ENCODE measurements at regions not wholly inside any gene's neighbourhood (a gene's known extent, or its start where the extent isn't known, plus 50 kb on each side); places are given as distances from the start of the nearest gene placed in this dataset.

GRCh38 chr12:107339487-107339886 is 246.1 kb upstream of the CRY1 start:
- DNase-seq (ENCODE audit: low read depth in 4 of 4, low spot score in 2 of 4), result no peak

- DNase-seq (ENCODE audit: low read depth in 4 of 4, low spot score in 2 of 4), result no peak
These were observed 246.6 kb upstream of the CRY1 start for GRCh38 chr12:107339932-107340331.

GRCh38 chr12:107340898-107341297 is 247.5 kb upstream of the CRY1 start:
- no peak for DNase-seq (ENCODE audit: low read depth in 4 of 4, low spot score in 2 of 4)

- no peak for DNase-seq (ENCODE audit: low read depth in 4 of 4, low spot score in 2 of 4)
These were observed 250.9 kb upstream of the CRY1 start for GRCh38 chr12:107344035-107344808.

- no peak for DNase-seq (ENCODE audit: low read depth in 4 of 4, low spot score in 2 of 4)
These were observed 253.9 kb upstream of the CRY1 start for GRCh38 chr12:107347261-107347660.

- DNase-seq (ENCODE audit: low read depth in 4 of 4, low spot score in 2 of 4), result no peak
These were observed 255.8 kb upstream of the CRY1 start for GRCh38 chr12:107349008-107349747.

- no peak for DNase-seq (ENCODE audit: low read depth in 4 of 4, low spot score in 2 of 4)
These were observed 256.5 kb upstream of the CRY1 start for GRCh38 chr12:107349839-107350238.

GRCh38 chr12:107351109-107351508 is 257.8 kb upstream of the CRY1 start:
- no peak for DNase-seq (ENCODE audit: low read depth in 4 of 4, low spot score in 2 of 4)

- no peak for DNase-seq (ENCODE audit: low read depth in 4 of 4, low spot score in 2 of 4)
These were observed 258.4 kb upstream of the CRY1 start for GRCh38 chr12:107351713-107352112.

GRCh38 chr12:107352347-107353081 is 259.2 kb upstream of the CRY1 start:
- DNase-seq (ENCODE audit: low read depth in 4 of 4, low spot score in 2 of 4), result no peak

- DNase-seq (ENCODE audit: low read depth in 4 of 4, low spot score in 2 of 4), result no peak
These were observed 260.0 kb upstream of the CRY1 start for GRCh38 chr12:107353312-107353711.

GRCh38 chr12:107355004-107355565 is 261.7 kb upstream of the CRY1 start:
- no peak for DNase-seq (ENCODE audit: low read depth in 4 of 4, low spot score in 2 of 4)

- no peak for DNase-seq (ENCODE audit: low read depth in 4 of 4, low spot score in 2 of 4)
These were observed 262.3 kb upstream of the CRY1 start for GRCh38 chr12:107355612-107356011.

- no peak for DNase-seq (ENCODE audit: low read depth in 4 of 4, low spot score in 2 of 4)
These were observed 263.1 kb upstream of the CRY1 start for GRCh38 chr12:107356266-107356936.

- DNase-seq (ENCODE audit: low read depth in 4 of 4, low spot score in 2 of 4), result no peak
These were observed 263.6 kb upstream of the CRY1 start for GRCh38 chr12:107356937-107357295.

- no peak for DNase-seq (ENCODE audit: low read depth in 4 of 4, low spot score in 2 of 4)
These were observed 266.0 kb upstream of the CRY1 start for GRCh38 chr12:107359382-107359781.

GRCh38 chr12:107360033-107360432 is 266.7 kb upstream of the CRY1 start:
- no peak for DNase-seq (ENCODE audit: low read depth in 4 of 4, low spot score in 2 of 4)

GRCh38 chr12:107360482-107360881 is 267.1 kb upstream of the CRY1 start:
- DNase-seq (ENCODE audit: low read depth in 4 of 4, low spot score in 2 of 4), result no peak

- DNase-seq (ENCODE audit: low read depth in 4 of 4, low spot score in 2 of 4), result no peak
These were observed 268.6 kb upstream of the CRY1 start for GRCh38 chr12:107361970-107362369.

GRCh38 chr12:107362960-107363359 is 269.6 kb upstream of the CRY1 start:
- no peak for DNase-seq (ENCODE audit: low read depth in 4 of 4, low spot score in 2 of 4)
